Neural progenitor cell (in vitro differentiated cells): ENCODE measurements at regions not wholly inside any gene's neighbourhood (a gene's known extent, or its start where the extent isn't known, plus 50 kb on each side); places are given as distances from the start of the nearest gene placed in this dataset.

Source experiments
- CTCF ChIP-seq: fragments of 200-600 bp; sonication (generic); IDR thresholded peaks from 2 replicates; pipeline ENCODE4 v1.5.1; 2017; ENCODE audit warnings: antibody characterized with exemption, mild to moderate bottlenecking
- EZH2phosphoT487 ChIP-seq: fragments of 200-600 bp; sonication (generic); IDR thresholded peaks from 2 replicates; pipeline ENCODE4 v1.6.1; 2017; ENCODE audit warnings: antibody characterized with exemption

- TF ChIP-seq EZH2phosphoT487 = no peak
- no peak for TF ChIP-seq CTCF
Observed at GRCh38 chr6:27667016-27667656, 194.2 kb upstream of the ZNF184 start.
